NCI-H1694 (cell line): ENCODE measurements at regions not wholly inside any gene's neighbourhood (a gene's known extent, or its start where the extent isn't known, plus 50 kb on each side); places are given as distances from the start of the nearest gene placed in this dataset.
"Not testable (repeated sequence)": the region's sequence is repeated elsewhere in the genome, so short reads cannot be mapped to it uniquely, and the experiment has no call there.

Experiments
- DNase-seq: peaks from one replicate; lab custom pipeline; 2025; lab: John Stamatoyannopoulos, UW

DNA sequence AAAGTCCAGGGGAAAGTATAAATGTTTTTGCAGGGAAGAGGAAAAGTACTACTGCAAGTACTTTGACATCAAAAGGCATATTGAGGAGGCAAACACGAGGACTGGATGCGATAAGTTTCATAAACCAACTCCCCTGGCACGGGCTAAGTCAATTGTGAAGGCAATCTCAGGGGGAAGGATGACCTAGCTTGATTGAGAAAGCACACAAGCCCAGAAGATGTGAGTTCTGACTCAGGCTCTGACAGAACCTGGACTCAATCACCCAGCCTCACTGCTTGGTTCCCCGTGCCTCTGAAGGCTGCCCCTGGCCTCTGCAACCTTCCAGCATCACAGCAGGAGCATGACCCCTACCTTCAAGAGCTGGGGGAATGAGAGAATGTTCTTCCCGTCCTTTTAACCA is 93.2 kb upstream of the ZNF438 start:
- no peak for DNase-seq

DNA sequence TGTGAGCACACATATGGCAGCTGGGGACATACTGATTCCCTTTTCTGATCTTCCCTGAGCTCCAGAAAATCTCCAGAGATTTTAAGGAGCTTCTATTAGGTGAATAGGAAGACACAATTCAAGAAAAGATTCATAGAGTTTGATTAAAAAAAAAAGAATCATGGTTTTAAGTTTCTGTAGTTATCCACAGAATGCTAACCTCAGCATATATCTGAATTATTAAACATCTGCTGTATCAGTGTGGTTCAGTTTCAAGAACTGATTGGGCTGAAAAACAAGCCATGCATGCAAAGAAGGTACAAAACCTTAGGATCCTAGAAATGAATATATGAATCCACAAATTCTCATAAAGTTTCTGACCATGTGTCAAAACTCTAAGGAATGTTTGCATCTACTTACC is 94.1 kb upstream of the ZNF438 start:
- DNase-seq: no peak

DNA sequence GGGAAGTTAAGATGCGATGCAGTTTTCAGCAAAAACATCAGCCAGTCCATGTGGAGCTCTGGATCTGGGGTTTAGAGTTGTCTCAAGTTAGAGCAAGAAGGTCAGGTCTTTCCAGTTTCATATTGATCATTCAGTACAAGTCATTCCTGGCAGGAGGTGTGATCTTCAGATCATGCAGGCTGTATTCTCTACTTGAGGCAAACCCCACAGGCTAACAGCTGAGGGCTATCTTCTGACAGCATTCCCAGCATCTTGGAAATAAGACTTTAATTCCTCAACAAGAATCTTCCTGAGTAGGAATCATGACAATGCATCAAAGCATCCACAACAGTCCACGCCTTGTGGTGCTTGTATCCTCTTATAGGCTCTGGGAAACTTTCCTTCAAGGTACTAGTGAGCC is 94.9 kb upstream of the ZNF438 start:
- DNase-seq: no peak

DNA sequence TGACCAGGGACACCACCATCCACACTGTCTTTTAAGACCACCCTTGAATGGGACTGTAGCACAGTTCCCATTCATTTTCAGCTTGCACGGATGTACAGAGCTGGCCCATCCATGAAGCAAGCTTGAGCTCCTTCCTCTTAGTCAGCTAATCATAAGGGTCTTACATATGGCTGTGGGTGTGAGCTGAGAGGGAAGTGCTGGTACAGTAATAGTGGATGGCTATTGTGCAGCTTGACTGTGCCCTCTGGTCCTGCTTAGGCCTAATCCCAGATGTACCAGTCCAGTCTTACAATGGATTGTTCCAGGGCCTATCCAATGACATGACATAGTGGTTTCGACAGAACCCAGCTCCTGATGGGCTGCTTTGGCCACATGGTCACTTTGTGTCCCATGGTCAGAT is 96.9 kb upstream of the ZNF438 start:
- DNase-seq: no peak

DNA sequence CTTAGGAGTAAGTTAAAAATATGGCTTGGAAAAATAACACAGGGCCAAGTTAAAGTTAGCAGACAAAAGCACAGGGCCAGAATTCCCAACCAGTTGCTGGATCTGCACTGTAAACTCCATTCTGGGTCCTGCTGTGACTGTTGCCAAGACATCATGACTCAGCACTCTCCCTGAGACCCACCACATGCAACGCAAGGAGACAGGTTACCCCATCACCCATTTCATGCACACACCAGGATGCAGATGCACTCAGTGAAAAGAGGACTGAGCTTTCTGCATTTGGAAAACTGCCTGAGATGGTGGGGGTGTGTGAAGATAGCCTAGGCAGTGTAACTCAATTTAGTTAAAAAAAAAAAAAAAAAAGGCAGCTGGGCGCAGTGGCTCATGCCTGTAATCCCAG is 97.6 kb upstream of the ZNF438 start:
- DNase-seq: no peak

DNA sequence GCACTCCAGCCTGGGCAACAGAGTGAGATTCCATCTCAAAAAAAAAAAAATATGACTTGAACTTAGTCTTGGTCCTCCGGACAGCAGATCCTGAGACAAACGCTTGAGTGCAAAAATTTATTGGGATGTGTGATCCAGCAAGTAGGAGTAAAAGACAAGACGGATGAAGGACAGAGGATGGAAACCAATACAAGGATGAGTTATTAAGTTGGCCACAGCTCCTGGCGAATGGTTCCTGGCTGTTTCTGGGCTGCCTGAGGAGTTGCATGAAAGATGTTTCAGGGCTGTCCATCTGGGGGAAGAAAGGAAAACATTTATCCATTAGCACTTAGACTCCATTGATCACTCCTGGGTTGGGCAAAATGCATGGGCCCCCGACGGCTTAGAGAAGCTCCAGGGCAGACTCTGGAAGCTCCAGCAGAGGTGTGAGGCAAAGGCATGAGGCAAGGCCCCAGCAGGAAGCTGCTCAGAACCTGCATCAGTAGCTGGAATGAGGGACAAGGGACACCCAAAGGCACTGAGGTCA is 98.3 kb upstream of the ZNF438 start:
- DNase-seq: no peak

DNA sequence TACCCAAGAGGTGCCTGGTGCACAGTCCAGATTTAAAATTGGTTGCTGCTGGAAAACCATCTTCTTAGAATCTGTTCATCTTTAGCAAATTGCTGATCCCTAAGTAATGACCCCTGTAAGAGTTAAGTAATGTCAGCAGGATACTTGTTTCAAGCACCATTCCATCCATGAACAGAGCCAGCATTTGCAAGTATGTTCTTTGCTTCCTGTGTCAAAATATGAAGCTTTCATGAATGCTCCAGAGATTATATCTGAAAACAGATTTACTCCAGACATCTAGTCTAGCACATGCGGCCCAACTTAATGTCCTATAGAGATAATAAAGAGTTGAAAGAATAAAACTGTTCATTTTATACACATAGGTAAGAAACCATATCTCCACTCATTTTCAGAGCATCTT is 98.7 kb upstream of the ZNF438 start:
- DNase-seq: no peak

DNA sequence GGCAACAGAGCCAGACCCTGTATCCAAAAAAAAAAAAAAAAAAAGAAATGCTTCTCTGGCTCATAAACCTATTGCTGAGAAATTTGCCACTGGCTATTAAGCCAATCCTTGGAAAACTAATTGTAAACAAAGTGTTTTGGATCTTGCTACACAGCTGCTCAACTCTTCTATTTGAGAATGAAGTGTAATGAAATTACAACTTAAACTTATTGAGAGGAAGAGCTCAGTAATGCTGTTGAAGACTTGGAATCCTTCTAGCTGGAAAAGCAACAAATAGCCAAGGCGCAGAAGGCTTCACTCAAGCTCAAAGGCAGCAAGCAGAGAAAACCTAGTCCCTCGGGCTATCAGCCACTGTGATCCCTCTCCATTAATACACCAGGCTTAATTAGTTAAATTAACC is 99.6 kb upstream of the ZNF438 start:
- no peak for DNase-seq

DNA sequence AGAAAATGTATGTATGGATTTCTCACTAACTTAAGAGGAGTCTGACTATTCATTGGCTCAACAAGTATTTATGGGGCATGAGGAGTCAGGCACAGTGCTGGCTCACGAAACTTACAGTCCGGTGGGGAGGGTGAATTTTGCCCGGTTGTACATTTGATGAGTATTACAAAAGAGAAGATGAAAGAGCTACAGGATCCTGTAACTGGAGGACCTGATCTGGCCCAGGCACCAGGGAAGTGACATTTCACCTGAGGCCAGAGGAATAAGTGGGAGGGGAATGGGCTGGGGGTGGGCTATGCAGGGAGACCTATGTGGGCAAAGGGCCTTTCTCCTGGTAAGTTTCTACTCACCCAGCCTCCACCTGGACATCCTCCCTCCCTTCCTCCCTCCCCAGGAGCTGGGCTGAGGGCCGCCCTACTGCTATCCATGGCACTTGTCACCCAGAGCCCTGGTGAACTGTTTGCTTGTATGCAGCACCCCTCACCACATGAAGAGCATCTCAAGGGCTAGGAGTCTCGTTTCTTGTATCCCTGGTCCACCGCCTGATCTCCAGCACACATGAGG is 101.1 kb upstream of the ZNF438 start:
- DNase-seq: no peak

DNA sequence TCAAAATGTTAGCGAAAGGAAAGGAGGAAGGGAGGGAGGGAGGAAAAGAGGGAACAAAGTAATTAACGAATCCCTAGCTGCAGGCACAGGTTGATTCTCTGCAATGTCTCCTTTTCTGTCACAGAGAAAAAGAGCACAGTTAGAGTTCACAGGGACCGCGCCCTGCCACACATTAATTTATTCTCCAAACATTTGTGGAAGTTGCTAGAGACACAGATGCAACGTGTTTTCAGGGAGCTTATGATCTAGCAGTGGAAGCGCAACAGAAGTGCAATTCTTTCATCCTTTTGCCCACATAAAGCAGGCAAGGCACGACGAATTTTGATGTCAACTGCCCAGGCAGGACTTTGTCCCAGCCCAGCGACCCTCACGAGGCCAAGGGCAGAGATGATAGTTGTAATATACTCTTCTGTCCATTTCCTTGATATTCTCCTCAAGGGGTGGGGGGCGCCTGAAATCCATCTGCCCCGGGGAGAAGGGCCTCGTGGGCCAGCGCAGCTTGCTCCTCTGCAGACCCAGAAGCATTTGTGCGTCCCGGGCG is 101.7 kb upstream of the ZNF438 start:
- no peak for DNase-seq

DNA sequence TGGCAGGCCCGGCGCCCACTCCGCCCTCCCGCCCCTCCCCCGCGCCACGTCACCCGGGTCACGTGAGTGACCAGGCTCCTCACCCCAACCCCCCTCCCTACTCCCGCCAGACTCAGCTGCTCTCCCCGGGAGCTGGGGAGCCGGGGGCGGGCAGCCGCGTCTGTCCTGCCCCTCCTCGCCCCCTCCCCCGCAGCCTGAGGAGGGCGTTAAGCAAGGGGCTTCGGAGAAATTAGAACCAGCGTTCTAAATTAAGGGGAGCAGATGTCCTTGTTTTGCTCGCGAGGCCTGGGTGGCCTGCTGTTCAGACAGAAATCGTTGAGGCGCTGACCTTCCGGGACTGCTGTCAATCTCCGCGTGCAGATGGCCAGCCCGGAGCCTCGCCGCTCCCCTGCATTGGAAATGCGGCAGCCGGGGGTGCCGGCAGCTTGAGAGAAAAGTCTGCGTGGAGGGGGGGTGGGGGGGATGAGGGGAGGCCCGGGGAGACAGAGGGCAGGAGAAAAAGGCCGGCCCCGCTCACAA is 102.2 kb upstream of the ZNF438 start:
- DNase-seq: peak; percentile 60

DNA sequence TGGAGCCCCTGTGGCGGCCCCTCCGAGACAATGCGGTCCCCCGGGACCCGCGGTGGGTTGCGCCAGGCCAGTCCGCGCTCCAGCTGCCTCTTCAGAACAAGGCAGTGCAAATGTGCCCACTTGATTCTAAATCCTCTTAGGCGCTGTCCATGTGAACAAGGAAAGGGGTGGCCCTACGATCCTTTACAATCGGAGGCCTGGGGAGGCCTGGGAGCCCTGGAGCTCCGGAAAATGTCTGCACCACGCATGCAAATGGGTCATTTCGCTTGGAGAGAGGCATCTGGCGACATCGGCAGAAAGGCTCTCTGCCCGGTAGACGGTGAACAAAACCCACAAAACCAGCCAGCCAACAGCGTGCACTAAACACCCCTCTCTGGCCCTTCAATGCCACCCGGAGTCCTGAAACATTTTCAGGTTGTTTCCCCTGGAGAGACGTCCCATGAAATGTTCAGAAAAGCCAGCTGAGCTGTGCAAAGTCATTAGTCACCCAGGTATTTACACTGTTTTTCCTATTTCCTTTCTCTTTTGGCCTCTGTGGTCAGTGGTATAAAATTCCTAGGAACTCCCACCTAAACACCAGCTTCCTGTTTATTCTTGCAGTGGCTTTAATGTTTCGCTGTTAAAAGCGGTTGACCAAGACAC is 102.8 kb upstream of the ZNF438 start:
- DNase-seq: no peak

DNA sequence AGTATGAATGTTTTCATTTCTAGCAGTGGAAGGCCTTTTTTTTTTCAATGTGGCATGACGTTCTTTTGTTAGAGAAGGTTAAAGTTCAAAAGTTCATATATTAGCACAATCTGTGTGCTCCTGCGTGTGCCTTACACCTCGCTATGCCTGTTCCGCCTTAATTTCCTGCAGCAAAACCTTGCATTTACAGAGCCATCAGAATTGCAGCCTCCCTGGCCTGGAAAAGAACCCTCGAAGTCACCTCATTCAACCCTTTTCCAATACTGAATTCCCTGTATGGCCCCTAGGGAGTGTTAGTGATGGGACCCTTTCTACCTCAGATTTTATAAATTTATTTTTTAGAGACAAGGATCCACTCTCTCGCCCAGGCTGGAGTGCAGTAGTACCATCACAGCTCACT is 103.5 kb upstream of the ZNF438 start:
- no peak for DNase-seq

DNA sequence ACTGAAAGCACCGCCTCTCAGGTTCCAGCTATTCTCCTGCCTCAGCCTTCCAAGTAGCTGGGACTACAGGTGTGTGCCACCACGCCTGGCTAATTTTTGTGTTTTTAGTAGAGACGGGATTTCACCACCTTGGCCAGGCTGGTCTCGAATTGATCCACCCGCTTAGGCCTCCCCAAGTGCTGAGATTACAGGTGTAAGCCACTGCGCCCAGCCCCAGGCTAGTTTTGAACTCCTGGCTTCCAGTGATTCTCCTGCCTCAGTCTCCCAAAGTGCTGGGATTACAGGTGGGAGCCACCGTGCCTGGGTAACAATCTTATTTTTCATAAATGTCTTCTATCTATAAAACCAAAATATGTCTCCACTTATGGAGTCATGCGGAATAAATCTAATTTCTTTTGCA is 104.1 kb upstream of the ZNF438 start:
- not testable (repeated sequence) for DNase-seq

DNA sequence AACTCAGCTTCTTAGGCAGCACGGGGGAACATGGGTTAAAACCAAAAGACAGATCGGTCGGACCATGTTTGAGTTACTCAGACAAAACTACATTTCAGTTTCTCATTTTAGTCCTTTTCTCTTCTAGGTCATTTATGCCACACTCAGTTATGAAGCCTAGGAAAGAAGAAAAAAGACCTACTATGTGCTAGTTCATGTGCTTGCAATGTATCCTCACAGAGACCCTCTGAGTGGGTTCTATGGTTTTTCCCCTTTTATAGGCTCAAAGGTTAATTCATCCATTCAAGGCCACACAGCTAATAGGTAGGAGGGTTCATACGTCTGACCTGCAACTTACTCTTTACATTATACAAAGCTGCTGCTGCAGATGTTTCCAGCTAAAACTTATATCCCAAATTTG is 104.7 kb upstream of the ZNF438 start:
- DNase-seq: no peak

DNA sequence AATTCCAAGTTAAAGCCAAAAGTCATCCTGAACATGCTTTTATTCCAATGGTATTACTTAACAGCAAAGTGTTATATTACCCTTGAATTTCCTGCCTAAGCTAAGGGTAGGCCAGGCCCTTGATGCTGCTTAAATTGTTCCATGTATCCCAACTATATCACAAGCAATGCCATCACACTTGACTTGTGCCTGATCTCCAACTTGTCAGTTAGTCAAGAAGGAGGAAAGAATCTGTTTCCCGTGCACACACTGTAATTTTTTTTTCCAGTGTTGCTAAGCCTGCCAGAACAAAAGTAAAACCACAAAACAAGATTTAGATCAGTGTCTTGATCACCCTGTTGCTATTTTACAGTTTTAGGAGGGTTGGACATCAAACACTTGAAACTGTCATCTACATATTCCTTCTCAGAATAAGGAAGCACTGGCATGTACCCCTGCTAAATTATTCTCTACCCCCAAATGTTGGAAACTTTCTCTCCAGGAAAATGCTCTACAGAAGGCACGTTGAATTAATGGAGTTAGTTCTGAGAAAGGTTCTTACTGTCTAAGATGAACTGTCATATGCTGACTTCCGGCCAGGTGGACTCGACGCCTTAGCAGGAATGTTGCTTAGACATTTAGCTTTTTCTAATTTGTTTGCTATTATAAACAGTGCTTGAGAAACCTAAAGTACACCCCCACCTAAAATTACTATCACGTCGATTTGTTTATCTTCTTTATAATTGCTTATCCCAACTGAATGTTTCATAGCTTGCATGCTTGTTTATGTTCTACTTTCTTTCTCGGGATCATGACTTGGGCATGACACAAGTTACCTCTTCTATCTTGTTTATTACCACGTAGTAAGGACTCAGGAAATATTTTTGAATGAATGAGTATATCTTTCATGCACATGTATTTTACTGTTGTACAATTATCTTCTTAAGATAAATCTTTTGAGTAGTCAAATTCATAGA is 105.5 kb upstream of the ZNF438 start:
- no peak for DNase-seq

DNA sequence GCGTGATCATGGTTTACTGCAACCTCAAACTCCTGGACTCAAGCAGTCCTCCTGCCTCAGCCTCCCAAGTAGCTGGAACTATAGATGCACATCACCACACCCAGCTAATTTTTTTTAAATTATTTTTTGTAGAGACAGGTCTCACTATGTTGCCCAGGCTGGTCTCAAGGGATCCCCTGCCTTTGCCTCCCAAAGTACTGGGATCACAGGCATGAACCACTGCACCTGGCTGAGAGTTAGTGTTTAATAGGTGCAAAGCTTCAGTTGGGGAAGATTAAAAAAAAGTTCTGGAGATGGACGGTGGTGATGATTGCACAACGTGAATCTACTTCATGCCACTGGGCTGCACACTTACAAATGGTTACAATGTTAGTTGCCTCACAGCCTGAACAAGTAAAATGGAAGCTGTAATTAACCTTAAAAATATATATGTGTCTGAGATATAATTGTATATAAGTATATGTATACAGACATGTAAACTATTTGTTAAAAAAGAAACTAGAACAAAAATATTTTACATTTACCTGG is 106.4 kb upstream of the ZNF438 start:
- no peak for DNase-seq

DNA sequence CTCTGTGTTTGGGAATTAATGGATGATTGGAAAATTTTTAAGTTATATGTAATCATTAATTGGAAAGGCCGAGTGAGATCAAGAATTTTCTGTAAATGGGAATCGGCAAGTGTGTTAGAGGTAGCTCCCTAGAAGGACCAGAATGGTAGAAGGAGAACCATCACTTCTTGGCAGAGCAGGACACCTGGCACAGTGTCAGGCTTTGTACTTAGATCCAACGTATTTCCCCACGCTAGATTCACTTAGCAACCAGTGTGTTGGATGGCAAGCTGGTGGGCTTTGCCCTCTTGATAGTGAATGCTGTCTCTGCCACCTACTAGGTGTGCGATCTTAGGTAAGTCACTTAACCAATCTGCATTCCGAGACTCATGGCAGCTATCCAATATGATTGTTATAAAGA is 107.8 kb upstream of the ZNF438 start:
- DNase-seq: no peak

DNA sequence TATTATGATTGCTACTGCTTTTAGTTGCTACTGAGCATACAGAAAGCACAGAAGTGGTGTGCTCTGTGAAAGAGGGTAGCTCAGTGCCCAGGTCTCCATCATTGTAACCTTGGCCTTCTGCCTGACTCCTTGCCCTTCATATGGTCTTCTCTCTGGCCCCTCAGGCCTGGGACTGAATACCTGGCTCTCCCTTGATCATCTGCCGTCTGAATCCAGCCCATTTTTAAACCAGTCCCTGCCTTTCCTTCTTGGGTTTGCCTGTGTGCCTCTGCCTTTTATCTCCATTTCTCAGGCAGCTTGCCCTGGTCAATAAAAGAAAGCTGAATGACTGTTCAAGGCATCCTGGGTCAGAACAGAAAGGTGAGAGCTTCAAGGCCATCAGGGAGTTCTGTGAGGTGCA is 109.1 kb upstream of the ZNF438 start:
- DNase-seq: no peak

DNA sequence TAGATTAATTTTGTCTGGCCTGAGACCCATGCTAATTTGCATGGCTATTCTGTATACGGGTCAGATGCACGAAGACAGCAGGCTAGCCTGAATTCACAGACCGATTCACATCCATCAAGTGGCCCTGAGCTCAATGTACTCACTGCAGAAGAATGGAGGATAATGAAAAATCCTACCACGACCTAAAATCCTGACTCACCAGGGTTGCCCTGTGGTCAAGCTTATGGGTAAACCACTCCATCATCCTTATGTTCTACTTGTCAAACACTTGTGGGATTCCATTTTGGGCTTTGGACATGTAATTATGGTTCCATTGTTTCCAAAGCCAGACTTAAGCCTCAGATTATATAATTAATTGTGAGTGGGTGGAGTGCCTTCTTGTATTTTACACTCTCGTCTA is 110.4 kb upstream of the ZNF438 start:
- no peak for DNase-seq

DNA sequence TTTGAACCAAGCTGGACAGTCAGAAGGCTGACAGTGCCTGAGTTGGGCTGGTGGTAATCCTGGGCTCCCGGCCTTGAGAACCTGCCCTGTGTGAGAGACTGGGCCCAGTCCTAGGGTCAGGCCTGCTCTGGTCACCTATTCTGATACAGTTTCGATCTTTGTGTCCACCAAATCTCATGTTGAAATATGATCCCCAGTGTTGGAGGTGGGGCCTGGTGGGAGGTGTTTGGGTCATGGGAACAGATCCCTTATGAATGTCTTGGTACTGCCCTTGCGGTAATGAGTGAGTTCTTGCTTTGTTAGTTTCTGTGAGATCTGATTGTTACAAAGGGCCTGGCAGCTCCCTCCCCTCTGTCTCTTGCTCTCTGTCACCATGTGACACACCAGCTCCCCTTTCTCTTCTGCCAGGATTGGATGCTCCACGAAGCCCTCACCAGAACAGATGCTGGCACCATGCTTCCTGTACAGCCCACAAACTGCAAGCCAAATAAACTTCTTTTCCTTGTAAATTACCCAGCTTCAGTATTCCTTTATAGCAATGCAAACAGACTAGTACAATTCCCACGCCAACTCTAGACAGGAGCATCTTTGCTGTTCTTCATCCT is 111.8 kb upstream of the ZNF438 start:
- DNase-seq: no peak

DNA sequence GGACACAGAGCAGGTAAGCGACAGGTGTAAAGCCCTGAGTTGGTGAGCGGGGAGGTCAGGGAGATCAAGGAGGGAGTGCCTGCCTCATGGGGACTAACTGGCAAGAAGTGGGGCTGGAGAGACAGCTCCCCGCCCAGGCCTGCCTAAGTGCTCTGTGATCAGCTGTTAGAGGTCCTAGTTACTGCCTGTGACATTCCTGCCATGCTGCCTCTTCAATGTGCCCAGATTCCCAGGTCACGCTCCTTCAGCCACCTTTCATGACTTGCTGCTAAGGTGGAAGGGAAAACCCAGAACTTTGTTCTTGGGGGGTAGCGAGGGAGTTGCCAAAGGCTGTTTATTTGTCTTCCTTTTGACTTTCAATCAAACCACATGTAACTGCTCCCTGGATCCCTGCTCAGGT is 114.3 kb upstream of the ZNF438 start:
- DNase-seq: no peak
